Keratinocyte (primary cell): ENCODE measurements at regions not wholly inside any gene's neighbourhood (a gene's known extent, or its start where the extent isn't known, plus 50 kb on each side); places are given as distances from the start of the nearest gene placed in this dataset.

Experiments
- DNase-seq: peaks from one replicate; pipeline ENCODE4 v3.0.0-alpha.2; 2011; ENCODE audit warnings: low read depth, missing footprints, low spot score
- FAIRE-seq: peaks from 2 replicates; lab custom pipeline; 2011; peaks lifted over from hg19 to GRCh38; lab: Jason Lieb, UNC
- H2AFZ ChIP-seq: 2 replicates; pipeline ENCODE4 v1.6.0; 2012; ENCODE audit warnings: low read length, control low read depth, inconsistent platforms; ENCODE audit not compliant: control insufficient read depth
- H3K27ac ChIP-seq: 2 replicates; pipeline ENCODE4 v1.5.1; 2011; ENCODE audit warnings: low read length; ENCODE audit not compliant: control insufficient read depth, insufficient read depth
- H3K27me3 ChIP-seq: 3 replicates; pipeline ENCODE4 v1.6.0; 2011; ENCODE audit warnings: low read length; ENCODE audit not compliant: control insufficient read depth, insufficient read depth; ENCODE audit errors: extremely low read depth
- H3K36me3 ChIP-seq, 2 experiments: 2 replicates in 1 of 2; 3 replicates in 1 of 2; pipeline ENCODE4 v1.5.1; 2011; ENCODE audit warnings: low read length in 2 of 2, mild to moderate bottlenecking in 1 of 2; ENCODE audit not compliant: control insufficient read depth in 2 of 2, insufficient read depth in 2 of 2; ENCODE audit errors: extremely low read depth in 1 of 2
- H3K4me1 ChIP-seq: 3 replicates; pipeline ENCODE4 v1.5.1; 2011; ENCODE audit warnings: low read length; ENCODE audit not compliant: control insufficient read depth, insufficient read depth; ENCODE audit errors: extremely low read depth
- H3K4me2 ChIP-seq: 3 replicates; pipeline ENCODE4 v1.6.0; 2011; ENCODE audit warnings: low read depth, low read length; ENCODE audit not compliant: control insufficient read depth, insufficient read depth; ENCODE audit errors: extremely low read depth
- H3K4me3 ChIP-seq, 3 experiments: fragments of 200-600 bp in 1 of 3; sonication (generic) in 1 of 3; 2 replicates in 2 of 3; 3 replicates in 1 of 3; pipeline ENCODE4 v1.5.1; 2011 to 2016; ENCODE audit warnings: low read length in 3 of 3, mild to moderate bottlenecking in 3 of 3, control low read depth in 2 of 3, inconsistent platforms in 1 of 3, low read depth in 1 of 3, mixed read lengths in 1 of 3, mixed run types in 1 of 3, moderate library complexity in 1 of 3; ENCODE audit not compliant: control insufficient read depth in 2 of 3, insufficient read depth in 2 of 3; ENCODE audit errors: extremely low read depth in 1 of 3
- H3K79me2 ChIP-seq: 2 replicates; pipeline ENCODE4 v1.6.0; 2012; ENCODE audit warnings: low read length; ENCODE audit not compliant: control insufficient read depth, insufficient read depth
- H3K9ac ChIP-seq: 3 replicates; pipeline ENCODE4 v1.6.0; 2011; ENCODE audit warnings: low read length; ENCODE audit not compliant: control insufficient read depth, insufficient read depth; ENCODE audit errors: extremely low read depth
- H3K9me1 ChIP-seq: 3 replicates; pipeline ENCODE4 v1.6.0; 2011; ENCODE audit warnings: low read length; ENCODE audit not compliant: control insufficient read depth, insufficient read depth; ENCODE audit errors: extremely low read depth
- H3K9me3 ChIP-seq: 2 replicates; pipeline ENCODE4 v1.5.1; 2012; ENCODE audit warnings: low read depth, low read length; ENCODE audit not compliant: control insufficient read depth
- H4K20me1 ChIP-seq: 3 replicates; pipeline ENCODE4 v1.6.0; 2011; ENCODE audit warnings: low read length; ENCODE audit not compliant: control insufficient read depth, insufficient read depth; ENCODE audit errors: extremely low read depth
- EZH2 ChIP-seq: IDR thresholded peaks from one replicate; pipeline ENCODE4 v1.6.1; 2012; ENCODE audit warnings: inconsistent platforms, mild to moderate bottlenecking, low read length, moderate library complexity
- dilution Hi-C: fragments of 300-500 bp; cut with MboI; formaldehyde crosslinking; loops from one replicate; pipeline ENCODE4 v1.7.0; 2020; ENCODE audit warnings: low sequenced_read_pairs; ENCODE audit not compliant: extremely low pct_ligation_motif_present
- TF ChIP-seq, protein P1 (sequence below), 3 experiments: IDR thresholded peaks in 1 of 3; conservative IDR thresholded peaks in 1 of 3; optimal IDR thresholded peaks in 1 of 3; 2 replicates in 2 of 3; 3 replicates in 1 of 3; pipeline versions ENCODE3 to v1.5.1; 2011; ENCODE audit warnings: low read length in 3 of 3, mild to moderate bottlenecking in 3 of 3, moderate library complexity in 2 of 3, control low read depth in 1 of 3, inconsistent platforms in 1 of 3; ENCODE audit not compliant: insufficient read depth in 2 of 3; ENCODE audit errors: extremely low read depth in 1 of 3

GRCh38 chr17:36870720-36870999 is 66.6 kb upstream of the LHX1 start:
- no peak overlapping the region for H3K4me3 ChIP-seq
- no peak overlapping the region for H3K4me2 ChIP-seq
- H3K9me1 ChIP-seq: no peaks in the 10 kb centered on the region
- no peaks in the 10 kb centered on the region for H3K9me3 ChIP-seq
- TF ChIP-seq, protein P1, sequence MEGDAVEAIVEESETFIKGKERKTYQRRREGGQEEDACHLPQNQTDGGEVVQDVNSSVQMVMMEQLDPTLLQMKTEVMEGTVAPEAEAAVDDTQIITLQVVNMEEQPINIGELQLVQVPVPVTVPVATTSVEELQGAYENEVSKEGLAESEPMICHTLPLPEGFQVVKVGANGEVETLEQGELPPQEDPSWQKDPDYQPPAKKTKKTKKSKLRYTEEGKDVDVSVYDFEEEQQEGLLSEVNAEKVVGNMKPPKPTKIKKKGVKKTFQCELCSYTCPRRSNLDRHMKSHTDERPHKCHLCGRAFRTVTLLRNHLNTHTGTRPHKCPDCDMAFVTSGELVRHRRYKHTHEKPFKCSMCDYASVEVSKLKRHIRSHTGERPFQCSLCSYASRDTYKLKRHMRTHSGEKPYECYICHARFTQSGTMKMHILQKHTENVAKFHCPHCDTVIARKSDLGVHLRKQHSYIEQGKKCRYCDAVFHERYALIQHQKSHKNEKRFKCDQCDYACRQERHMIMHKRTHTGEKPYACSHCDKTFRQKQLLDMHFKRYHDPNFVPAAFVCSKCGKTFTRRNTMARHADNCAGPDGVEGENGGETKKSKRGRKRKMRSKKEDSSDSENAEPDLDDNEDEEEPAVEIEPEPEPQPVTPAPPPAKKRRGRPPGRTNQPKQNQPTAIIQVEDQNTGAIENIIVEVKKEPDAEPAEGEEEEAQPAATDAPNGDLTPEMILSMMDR (optimal IDR thresholded peaks at IDR 0.05 in 1 of 3, IDR thresholded peaks at IDR 0.05 in 1 of 3, conservative IDR thresholded peaks at IDR 0.05 in 1 of 3; ENCODE audit: extremely low read depth in 1 of 3, insufficient read depth in 2 of 3, low read length in 3 of 3): no peak
- no peak for TF ChIP-seq EZH2
- dilution Hi-C loops: no loop called here
- H3K27me3 ChIP-seq: no peaks in the 10 kb centered on the region
- no peak overlapping the region for H3K27ac ChIP-seq
- H3K4me1 ChIP-seq: no peaks in the 10 kb centered on the region
- no peaks in the 10 kb centered on the region for H3K36me3 ChIP-seq
- no peaks in the 10 kb centered on the region for H4K20me1 ChIP-seq
- no peak overlapping the region for H2AFZ ChIP-seq
- FAIRE-seq (no peak), DNase-seq (no peak)
- H3K79me2 ChIP-seq: no peaks in the 10 kb centered on the region
- H3K9ac ChIP-seq: no peak overlapping the region

DNA sequence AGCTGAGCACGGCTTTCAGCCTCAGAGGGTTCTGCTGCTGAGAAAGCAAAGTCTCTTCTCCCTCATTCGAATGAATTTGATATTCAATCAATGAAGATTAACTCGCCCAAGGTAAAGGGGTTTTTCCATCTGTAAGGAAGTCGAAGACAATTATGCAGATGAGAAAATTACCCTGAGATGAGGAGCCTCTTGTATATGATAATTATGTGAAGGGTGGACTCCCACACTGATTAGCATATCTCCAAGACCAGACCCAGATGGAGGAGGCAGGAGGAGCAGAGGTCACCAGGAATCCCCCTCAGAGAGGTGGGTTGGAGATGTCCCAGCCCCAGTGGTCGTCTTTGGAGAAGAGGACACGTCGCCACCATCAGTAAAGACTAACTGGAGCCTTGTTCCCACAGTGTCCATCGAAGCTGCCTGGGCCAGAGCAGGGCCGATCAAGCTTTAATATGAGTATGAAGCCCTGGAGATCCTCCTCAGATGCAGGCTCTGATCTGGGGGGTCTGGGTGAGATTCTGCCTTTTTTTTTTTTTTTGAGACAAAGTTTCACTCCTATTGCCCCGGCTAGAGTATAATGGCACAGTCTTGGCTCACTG is 61.5 kb upstream of the LHX1 start:
- H3K36me3 ChIP-seq: no peaks in the 10 kb centered on the region
- H3K79me2 ChIP-seq: no peaks in the 10 kb centered on the region
- no peak overlapping the region for H3K27ac ChIP-seq
- TF ChIP-seq EZH2: no peak
- TF ChIP-seq, protein P1 (optimal IDR thresholded peaks at IDR 0.05 in 1 of 3, IDR thresholded peaks at IDR 0.05 in 1 of 3, conservative IDR thresholded peaks at IDR 0.05 in 1 of 3; ENCODE audit: extremely low read depth in 1 of 3, insufficient read depth in 2 of 3, low read length in 3 of 3): no peak
- FAIRE-seq: no peak
- H3K9me3 ChIP-seq: no peaks in the 10 kb centered on the region
- H3K4me3 ChIP-seq: no peak overlapping the region
- no peak for DNase-seq
- no peak overlapping the region for H2AFZ ChIP-seq
- H4K20me1 ChIP-seq: no peaks in the 10 kb centered on the region
- no peaks in the 10 kb centered on the region for H3K27me3 ChIP-seq
- no peak overlapping the region for H3K9ac ChIP-seq
- H3K4me2 ChIP-seq: no peak overlapping the region
- dilution Hi-C loops: no loop called here
- H3K9me1 ChIP-seq: no peaks in the 10 kb centered on the region
- H3K4me1 ChIP-seq: peaks cover 28% of the 10 kb centered on the region
